OCI-LY3 (cell line): ENCODE measurements at regions not wholly inside any gene's neighbourhood (a gene's known extent, or its start where the extent isn't known, plus 50 kb on each side); places are given as distances from the start of the nearest gene placed in this dataset.
A peak's percentile ranks its signal among the peaks of the same experiment; 100 is the strongest.

Experiments
- H2AFZ ChIP-seq: fragments of 200-600, 300-600 bp; shearing (Covaris generic); 2 replicates; pipeline ENCODE4 v1.6.0; 2014; ENCODE audit warnings: antibody characterized with exemption, low read depth, low read length
- H3K27ac ChIP-seq: fragments of 200-600, 300-600 bp; sonication (generic); 2 replicates; pipeline ENCODE4 v1.5.1; 2014; ENCODE audit warnings: mild to moderate bottlenecking, low read length, moderate library complexity, mixed read lengths
- H3K27me3 ChIP-seq: fragments of 200-600, 300-600 bp; sonication (generic); 2 replicates; pipeline ENCODE4 v1.6.1; 2014; ENCODE audit warnings: low read depth, low read length, mixed read lengths
- H3K36me3 ChIP-seq: fragments of 200-600, 300-600 bp; sonication (generic); replicated peaks from 2 replicates; pipeline ENCODE3; 2014; ENCODE audit warnings: low read depth, low read length, mixed read lengths
- H3K4me1 ChIP-seq: fragments of 300-600, 200-600 bp; sonication (generic); 2 replicates; pipeline ENCODE4 v1.6.1; 2014; ENCODE audit warnings: low read length, mixed read lengths
- H3K4me2 ChIP-seq: fragments of 200-600, 300-600 bp; sonication (generic); 2 replicates; pipeline ENCODE4 v1.6.1; 2014; ENCODE audit warnings: low read length, mixed read lengths
- H3K4me3 ChIP-seq: fragments of 300-600, 200-600 bp; sonication (generic); 2 replicates; pipeline ENCODE4 v1.5.1; 2014; ENCODE audit warnings: antibody characterized with exemption, mild to moderate bottlenecking, low read length, moderate library complexity
- H3K79me2 ChIP-seq: fragments of 300-600, 200-600 bp; shearing (Covaris generic); 2 replicates; pipeline ENCODE4 v1.6.1; 2014; ENCODE audit warnings: mild to moderate bottlenecking, low read length, mixed read lengths
- H3K9ac ChIP-seq: fragments of 300-600, 200-600 bp; shearing (Covaris generic); 2 replicates; pipeline ENCODE4 v1.6.0; 2014; ENCODE audit warnings: mild to moderate bottlenecking, low read length, moderate library complexity
- H3K9me3 ChIP-seq: fragments of 200-600, 300-600 bp; shearing (Covaris generic); 2 replicates; pipeline ENCODE4 v1.6.1; 2014; ENCODE audit warnings: low read length, mixed read lengths; ENCODE audit not compliant: insufficient read depth
- H4K20me1 ChIP-seq: fragments of 200-600, 300-600 bp; sonication (generic); 2 replicates; pipeline ENCODE4 v1.6.1; 2016; ENCODE audit warnings: low read length, mixed read lengths; ENCODE audit not compliant: insufficient read depth
- CTCF ChIP-seq: fragments of 200-600, 300-600 bp; sonication (generic); IDR thresholded peaks from 2 replicates; pipeline ENCODE4 v1.5.1; 2014; ENCODE audit warnings: antibody characterized with exemption, low read length, low read depth
- EZH2phosphoT487 ChIP-seq: fragments of 200-600 bp; shearing (Covaris generic); IDR thresholded peaks from 2 replicates; pipeline ENCODE4 v1.6.1; 2018; ENCODE audit warnings: antibody characterized with exemption, mixed run types, low read depth

GRCh38 chr1:114289306-114289705 lies 135.6 kb upstream of the SYT6 start:
- no peaks in the 10 kb centered on the region for H3K27me3 ChIP-seq
- H4K20me1 ChIP-seq, result no peaks in the 10 kb centered on the region
- no peak overlapping the region for H3K4me3 ChIP-seq
- no peak overlapping the region for H3K27ac ChIP-seq
- no peak overlapping the region for H3K4me2 ChIP-seq
- no peak overlapping the region for H3K9ac ChIP-seq
- no peaks in the 10 kb centered on the region for H3K4me1 ChIP-seq
- no peak overlapping the region for H2AFZ ChIP-seq
- no peak for TF ChIP-seq EZH2phosphoT487
- no peak for TF ChIP-seq CTCF
- no peaks in the 10 kb centered on the region for H3K79me2 ChIP-seq
- no peaks in the 10 kb centered on the region for H3K36me3 ChIP-seq
- H3K9me3 ChIP-seq, result no peaks in the 10 kb centered on the region

GRCh38 chr1:114286960-114287359 lies 133.3 kb upstream of the SYT6 start:
- H2AFZ ChIP-seq, result no peak overlapping the region
- no peak overlapping the region for H3K27ac ChIP-seq
- no peak overlapping the region for H3K4me2 ChIP-seq
- H3K9me3 ChIP-seq, result no peaks in the 10 kb centered on the region
- no peak overlapping the region for H3K9ac ChIP-seq
- no peaks in the 10 kb centered on the region for H3K4me1 ChIP-seq
- no peak for TF ChIP-seq EZH2phosphoT487
- TF ChIP-seq CTCF, result no peak
- H3K79me2 ChIP-seq, result no peaks in the 10 kb centered on the region
- no peaks in the 10 kb centered on the region for H3K36me3 ChIP-seq
- no peaks in the 10 kb centered on the region for H4K20me1 ChIP-seq
- no peak overlapping the region for H3K4me3 ChIP-seq
- H3K27me3 ChIP-seq, result no peaks in the 10 kb centered on the region

- Histone ChIP-seq H3K27ac (no peak overlapping the region), H2AFZ (no peak overlapping the region), H3K4me2 (no peak overlapping the region), H3K79me2 (no peaks in the 10 kb centered on the region), H3K4me1 (no peaks in the 10 kb centered on the region), H3K36me3 (no peaks in the 10 kb centered on the region), H4K20me1 (no peaks in the 10 kb centered on the region), H3K9me3 (no peaks in the 10 kb centered on the region), H3K9ac (no peak overlapping the region), H3K27me3 (no peaks in the 10 kb centered on the region), H3K4me3 (no peak overlapping the region)
- no peak for TF ChIP-seq CTCF
- TF ChIP-seq EZH2phosphoT487, result no peak
Measured at GRCh38 chr1:114286179-114286578, 132.5 kb upstream of the SYT6 start.

- no peak overlapping the region for H3K4me3 ChIP-seq
- H4K20me1 ChIP-seq, result no peaks in the 10 kb centered on the region
- H3K4me1 ChIP-seq, result no peaks in the 10 kb centered on the region
- H3K36me3 ChIP-seq, result no peaks in the 10 kb centered on the region
- no peak overlapping the region for H3K4me2 ChIP-seq
- H3K9ac ChIP-seq, result no peak overlapping the region
- H3K79me2 ChIP-seq, result no peaks in the 10 kb centered on the region
- H3K27ac ChIP-seq, result no peak overlapping the region
- H3K27me3 ChIP-seq, result no peaks in the 10 kb centered on the region
- TF ChIP-seq CTCF (peak; percentile 82), EZH2phosphoT487 (no peak)
- H2AFZ ChIP-seq, result peak overlapping the region; percentile 58; the same call in 1 of the 2 replicates
- no peaks in the 10 kb centered on the region for H3K9me3 ChIP-seq
Measured at GRCh38 chr1:114282751-114283403, 129.2 kb upstream of the SYT6 start.
